Ectodermal cell (in vitro differentiated cells): ENCODE measurements at regions not wholly inside any gene's neighbourhood (a gene's known extent, or its start where the extent isn't known, plus 50 kb on each side); places are given as distances from the start of the nearest gene placed in this dataset.

Experiments used
- H3K27ac ChIP-seq: 2 replicates; pipeline ENCODE4 v1.7.0; 2013; ENCODE audit warnings: mild to moderate bottlenecking, low read depth, low read length; ENCODE audit not compliant: insufficient read depth, poor library complexity, severe bottlenecking
- H3K27me3 ChIP-seq: 2 replicates; pipeline ENCODE4 v1.7.0; 2013; ENCODE audit warnings: mild to moderate bottlenecking, low read length; ENCODE audit not compliant: insufficient read depth, control insufficient read depth, poor library complexity, severe bottlenecking
- H3K36me3 ChIP-seq: one replicate; pipeline ENCODE4 v1.7.0; 2013; ENCODE audit warnings: low read length; ENCODE audit not compliant: control insufficient read depth, insufficient read depth
- H3K4me1 ChIP-seq: one replicate; pipeline ENCODE4 v1.7.0; 2013; ENCODE audit warnings: low read length; ENCODE audit not compliant: control insufficient read depth, insufficient read depth
- H3K4me3 ChIP-seq: 2 replicates; pipeline ENCODE4 v1.7.0; 2013; ENCODE audit warnings: low read depth, low read length, control low read depth; ENCODE audit not compliant: insufficient read depth
- H3K9me3 ChIP-seq: 2 replicates; pipeline ENCODE4 v1.7.0; 2013; ENCODE audit warnings: mild to moderate bottlenecking, low read length, moderate library complexity; ENCODE audit not compliant: control insufficient read depth
- WGBS, 2 experiments: methylation state at CpG; one replicate each; pipeline ENCODE4 v1.1.7; 2013; ENCODE audit warnings: missing lambda C conversion rate in 2 of 2; 5-methylcytosine and 5-hydroxymethylcytosine counted together

- no peaks in the 10 kb centered on the region for H3K27me3 ChIP-seq
- no peak overlapping the region for H3K27ac ChIP-seq
- peaks cover 4% of the 10 kb centered on the region for H3K4me1 ChIP-seq
- no peaks in the 10 kb centered on the region for H3K36me3 ChIP-seq
- 47 to 69% methylated on average over 2 to 3 of the region's 3 CpGs for WGBS, 2 experiments
- H3K9me3 ChIP-seq, result no peaks in the 10 kb centered on the region
- H3K4me3 ChIP-seq, result no peak overlapping the region
Measured at GRCh38 chr2:155841442-155841841, 491.1 kb downstream of the NR4A2 start.

DNA sequence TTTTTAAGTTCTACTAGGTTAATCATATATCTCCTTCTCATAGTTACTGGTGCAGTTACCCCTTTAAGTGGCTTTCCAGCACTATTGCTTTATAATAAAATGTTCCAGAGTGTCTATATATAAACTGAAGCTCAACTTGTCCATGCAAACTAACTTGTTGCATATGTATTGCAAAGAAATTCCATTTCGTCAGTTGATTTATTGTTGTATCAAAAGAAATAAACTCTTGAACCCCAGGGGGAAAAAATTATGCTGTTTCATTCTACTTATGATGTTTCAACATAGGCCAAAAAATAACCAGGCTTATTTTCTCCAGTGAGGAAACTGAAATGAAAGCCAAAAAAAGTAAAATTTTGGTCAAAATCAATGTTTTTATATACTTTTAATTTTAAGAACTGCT, 491.9 kb downstream of the NR4A2 start:
- Histone ChIP-seq H3K4me1 (peaks cover 4% of the 10 kb centered on the region), H3K9me3 (no peaks in the 10 kb centered on the region), H3K27ac (no peak overlapping the region), H3K36me3 (no peaks in the 10 kb centered on the region), H3K27me3 (no peaks in the 10 kb centered on the region), H3K4me3 (no peak overlapping the region)
- 88% methylated on average over 1 of the region's 1 CpG; no CpG with 5 or more reads in 1 of the 2 experiments for WGBS, 2 experiments

- Histone ChIP-seq H3K36me3 (no peaks in the 10 kb centered on the region), H3K9me3 (no peaks in the 10 kb centered on the region), H3K27me3 (no peaks in the 10 kb centered on the region), H3K27ac (no peak overlapping the region), H3K4me3 (no peak overlapping the region), H3K4me1 (peaks cover 4% of the 10 kb centered on the region)
- WGBS, 2 experiments, result 93 to 98% methylated on average over 2 of the region's 2 CpGs
Measured at GRCh38 chr2:155839991-155840390, 492.5 kb downstream of the NR4A2 start.

GRCh38 chr2:155839436-155839835, 493.1 kb downstream of the NR4A2 start:
- 80 to 90% methylated on average over 1 to 3 of the region's 3 CpGs for WGBS, 2 experiments
- H3K27me3 ChIP-seq, result no peaks in the 10 kb centered on the region
- H3K4me1 ChIP-seq, result peaks cover 4% of the 10 kb centered on the region
- H3K9me3 ChIP-seq, result no peaks in the 10 kb centered on the region
- H3K27ac ChIP-seq, result no peak overlapping the region
- H3K36me3 ChIP-seq, result no peaks in the 10 kb centered on the region
- no peak overlapping the region for H3K4me3 ChIP-seq

DNA sequence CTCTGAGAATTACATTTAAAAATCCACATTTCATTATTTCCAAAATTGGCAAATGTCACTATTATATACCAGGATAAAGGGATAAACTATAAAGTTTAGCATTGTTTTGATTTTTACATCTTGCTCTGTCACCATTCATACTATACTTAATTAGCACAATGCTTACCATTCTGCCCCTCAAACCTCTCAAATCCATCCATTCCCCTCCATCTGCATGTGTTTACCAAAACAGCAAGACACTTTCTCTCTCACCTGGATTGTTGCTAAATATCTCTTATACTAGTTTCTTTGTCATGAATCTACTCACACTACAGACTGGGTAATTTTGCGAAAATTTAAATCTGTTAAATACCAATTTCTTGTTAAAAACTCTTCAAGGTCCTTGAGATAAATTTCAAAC, 496.1 kb downstream of the NR4A2 start:
- no peak overlapping the region for H3K4me3 ChIP-seq
- WGBS, 2 experiments, result 88 to 95% methylated on average over 1 of the region's 1 CpG

DNA sequence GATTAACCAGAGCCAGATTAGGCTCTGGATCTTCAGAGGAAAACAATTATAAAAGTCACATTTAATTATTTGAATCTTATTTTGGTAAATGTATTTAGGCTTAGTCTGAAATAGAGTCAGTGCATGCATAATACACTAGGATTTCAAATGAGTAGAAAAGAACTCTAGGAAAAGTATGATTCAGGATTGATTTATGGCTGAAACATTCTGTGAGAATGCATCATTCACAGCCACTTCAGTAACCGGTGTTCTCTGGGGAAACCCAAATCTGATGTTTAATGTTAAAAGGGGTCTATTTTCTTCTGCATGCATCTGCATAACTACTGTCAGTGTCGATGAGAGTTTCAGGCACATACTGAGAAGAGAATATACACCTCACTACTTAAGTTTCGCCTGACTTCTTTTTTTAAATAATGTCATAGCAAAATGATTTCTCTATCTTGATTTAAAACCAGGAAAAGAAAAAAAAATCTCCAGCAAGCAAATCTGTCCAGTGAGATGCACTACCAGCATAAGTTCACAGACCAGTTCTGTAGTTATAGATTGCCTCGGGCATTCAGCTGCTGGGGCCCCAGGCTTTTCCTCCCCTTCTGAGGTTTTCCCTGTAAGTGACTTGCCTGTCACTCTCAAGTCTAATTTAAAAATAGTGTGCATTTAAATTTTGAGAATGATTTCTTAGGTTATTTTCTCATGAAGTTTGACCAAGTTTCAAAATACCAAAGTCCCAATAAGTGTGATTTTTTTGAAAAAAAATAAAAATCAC, 501.5 kb downstream of the NR4A2 start:
- Histone ChIP-seq H3K4me1 (no peaks in the 10 kb centered on the region), H3K36me3 (no peaks in the 10 kb centered on the region), H3K4me3 (no peak overlapping the region), H3K9me3 (no peaks in the 10 kb centered on the region), H3K27me3 (no peaks in the 10 kb centered on the region), H3K27ac (no peak overlapping the region)
- 92 to 96% methylated on average over 2 to 4 of the region's 4 CpGs for WGBS, 2 experiments

More for the DNA sequence above, 496.1 kb downstream of the NR4A2 start:
- Histone ChIP-seq H3K27me3 (no peaks in the 10 kb centered on the region), H3K36me3 (no peaks in the 10 kb centered on the region), H3K27ac (no peak overlapping the region), H3K9me3 (no peaks in the 10 kb centered on the region), H3K4me1 (no peaks in the 10 kb centered on the region)

DNA sequence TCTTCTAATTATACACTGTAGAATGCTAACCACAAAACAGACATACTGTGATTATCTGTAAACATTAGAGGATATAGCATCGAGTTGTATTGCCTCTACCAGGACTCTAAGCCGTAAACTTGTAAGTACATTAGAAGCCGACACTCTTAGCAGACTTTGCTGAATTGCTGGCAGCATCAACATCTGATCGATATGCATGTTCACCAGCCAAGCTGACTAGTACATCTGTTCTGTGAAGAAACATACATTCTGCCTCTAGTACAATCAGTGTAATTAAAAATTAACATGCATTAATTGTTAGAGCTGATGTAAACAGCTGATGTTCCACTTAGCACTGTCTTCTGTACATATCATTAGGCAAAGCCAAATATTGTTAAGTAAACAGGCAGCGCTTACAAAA, 502.2 kb downstream of the NR4A2 start:
- Histone ChIP-seq H3K36me3 (no peaks in the 10 kb centered on the region), H3K27ac (no peak overlapping the region), H3K9me3 (no peaks in the 10 kb centered on the region), H3K4me3 (no peak overlapping the region), H3K4me1 (no peaks in the 10 kb centered on the region), H3K27me3 (no peaks in the 10 kb centered on the region)
- WGBS, 2 experiments, result 95% methylated on average over 5 of the region's 5 CpGs

DNA sequence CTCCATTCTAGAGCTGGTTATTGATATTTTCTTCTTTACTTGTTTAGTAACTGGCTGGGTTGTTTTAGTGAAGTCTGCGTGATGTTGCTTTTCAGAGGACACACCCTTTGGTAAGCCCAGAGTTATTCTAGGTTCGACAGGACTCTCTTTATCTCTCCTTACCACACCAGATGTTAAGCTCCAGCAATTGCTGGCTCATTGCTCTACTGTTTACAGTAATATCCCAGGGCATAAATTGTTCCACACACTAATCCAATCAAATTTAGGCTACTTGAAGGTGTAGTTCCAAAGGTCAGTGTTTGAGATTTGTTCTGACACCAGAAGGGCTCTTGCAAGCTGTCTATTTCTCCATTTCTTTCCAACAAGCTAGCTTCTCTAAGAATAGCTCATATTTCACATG, 506.6 kb downstream of the NR4A2 start:
- Histone ChIP-seq H3K4me3 (no peak overlapping the region), H3K4me1 (no peaks in the 10 kb centered on the region), H3K9me3 (no peaks in the 10 kb centered on the region), H3K36me3 (no peaks in the 10 kb centered on the region), H3K27ac (no peak overlapping the region), H3K27me3 (no peaks in the 10 kb centered on the region)
- 91 to 94% methylated on average over 2 of the region's 2 CpGs for WGBS, 2 experiments

GRCh38 chr2:155815851-155816250, 516.7 kb downstream of the NR4A2 start:
- H3K36me3 ChIP-seq, result no peaks in the 10 kb centered on the region
- no peaks in the 10 kb centered on the region for H3K9me3 ChIP-seq
- H3K27me3 ChIP-seq, result no peaks in the 10 kb centered on the region
- no peak overlapping the region for H3K27ac ChIP-seq
- no peak overlapping the region for H3K4me3 ChIP-seq
- no peaks in the 10 kb centered on the region for H3K4me1 ChIP-seq

DNA sequence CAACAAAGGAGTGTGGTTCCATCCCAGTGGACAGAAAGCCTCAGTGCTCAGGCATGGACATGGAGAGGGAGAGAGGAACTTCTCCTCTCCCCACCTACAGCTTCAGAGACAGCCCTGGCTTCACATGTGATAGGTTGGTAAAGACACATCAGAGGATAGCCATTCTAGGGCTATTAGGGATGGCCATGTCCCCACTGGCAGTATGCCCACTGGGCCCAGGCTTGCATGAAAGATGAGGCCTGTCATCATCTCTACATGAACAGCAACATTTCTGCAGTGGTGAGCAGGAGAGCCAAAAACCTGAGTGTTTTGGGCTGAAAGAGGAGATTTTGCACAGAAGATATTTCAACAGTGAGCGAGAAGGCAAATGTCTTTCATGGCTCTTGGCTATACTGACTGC, 517.2 kb downstream of the NR4A2 start:
- 92 to 94% methylated on average over 1 of the region's 1 CpG for WGBS, 2 experiments
- no peaks in the 10 kb centered on the region for H3K27me3 ChIP-seq
- H3K9me3 ChIP-seq, result no peaks in the 10 kb centered on the region
- H3K4me3 ChIP-seq, result no peak overlapping the region
- no peak overlapping the region for H3K27ac ChIP-seq
- no peaks in the 10 kb centered on the region for H3K36me3 ChIP-seq
- no peaks in the 10 kb centered on the region for H3K4me1 ChIP-seq
